ACHN (cell line): ENCODE measurements at regions not wholly inside any gene's neighbourhood (a gene's known extent, or its start where the extent isn't known, plus 50 kb on each side); places are given as distances from the start of the nearest gene placed in this dataset.

Experiments
- DNase-seq: peaks from one replicate; pipeline ENCODE4 v3.0.0-alpha.2; 2015
- in situ Hi-C: cut with HindIII; loops from 2 replicates; pipeline ENCODE4 v1.10.0; 2017; ENCODE audit warnings: low sequenced_read_pairs, low pct_ligation_motif_present, low pct_unique_long_range_greater_than_20kb

- DNase-seq, result no peak
- in situ Hi-C loops, result no loop called here
These were observed 190.3 kb upstream of the GATB start for GRCh38 chr4:151950993-151951670.

- DNase-seq, result no peak
- in situ Hi-C loops, result no loop called here
These were observed 187.7 kb upstream of the GATB start for GRCh38 chr4:151948351-151949016.

- in situ Hi-C loops, result no loop called here
- no peak for DNase-seq
These were observed 185.9 kb upstream of the GATB start for GRCh38 chr4:151946718-151947117.

GRCh38 chr4:151942971-151943370 is 182.2 kb upstream of the GATB start:
- in situ Hi-C loops, result no loop called here
- DNase-seq, result no peak

GRCh38 chr4:151940926-151941617 is 180.3 kb upstream of the GATB start:
- in situ Hi-C loops, result no loop called here
- no peak for DNase-seq

- in situ Hi-C loops, result no loop called here
- DNase-seq, result no peak
These were observed 179.5 kb upstream of the GATB start for GRCh38 chr4:151940291-151940690.

- in situ Hi-C loops, result no loop called here
These were observed 178.9 kb upstream of the GATB start for GRCh38 chr4:151939670-151940069.

GRCh38 chr4:151935411-151935810 is 174.6 kb upstream of the GATB start:
- in situ Hi-C loops, result no loop called here

More at GRCh38 chr4:151939670-151940069, 178.9 kb upstream of the GATB start:
- no peak for DNase-seq

GRCh38 chr4:151934766-151935165 is 174.0 kb upstream of the GATB start:
- in situ Hi-C loops, result no loop called here
- no peak for DNase-seq

More at GRCh38 chr4:151935411-151935810, 174.6 kb upstream of the GATB start:
- no peak for DNase-seq

- no peak for DNase-seq
- in situ Hi-C loops, result no loop called here
These were observed 172.5 kb upstream of the GATB start for GRCh38 chr4:151933122-151933827.

- in situ Hi-C loops, result no loop called here
- no peak for DNase-seq
These were observed 170.8 kb upstream of the GATB start for GRCh38 chr4:151931563-151931962.

- in situ Hi-C loops, result no loop called here
- no peak for DNase-seq
These were observed 169.6 kb upstream of the GATB start for GRCh38 chr4:151930372-151930771.

- in situ Hi-C loops, result no loop called here
These were observed 167.3 kb upstream of the GATB start for GRCh38 chr4:151928112-151928511.

GRCh38 chr4:151922811-151923210 is 162.0 kb upstream of the GATB start:
- in situ Hi-C loops, result no loop called here

More at GRCh38 chr4:151928112-151928511, 167.3 kb upstream of the GATB start:
- DNase-seq, result no peak

GRCh38 chr4:151922306-151922705 is 161.5 kb upstream of the GATB start:
- in situ Hi-C loops, result no loop called here
- no peak for DNase-seq

More at GRCh38 chr4:151922811-151923210, 162.0 kb upstream of the GATB start:
- no peak for DNase-seq

- in situ Hi-C loops, result no loop called here
- DNase-seq, result no peak
These were observed 161.0 kb upstream of the GATB start for GRCh38 chr4:151921811-151922210.

- no peak for DNase-seq
- in situ Hi-C loops, result no loop called here
These were observed 160.6 kb upstream of the GATB start for GRCh38 chr4:151921386-151921785.

- no peak for DNase-seq
- in situ Hi-C loops, result no loop called here
These were observed 156.4 kb upstream of the GATB start for GRCh38 chr4:151917145-151917734.

- DNase-seq, result no peak
- in situ Hi-C loops, result no loop called here
These were observed 151.8 kb upstream of the GATB start for GRCh38 chr4:151912632-151913031.
